Hepatocyte (in vitro differentiated cells): ENCODE measurements at regions not wholly inside any gene's neighbourhood (a gene's known extent, or its start where the extent isn't known, plus 50 kb on each side); places are given as distances from the start of the nearest gene placed in this dataset.

Experiments used
- CTCF ChIP-seq: fragments of 200-600 bp; sonication (generic); IDR thresholded peaks from 2 replicates; pipeline ENCODE4 v1.5.1; 2016; ENCODE audit warnings: antibody characterized with exemption, mild to moderate bottlenecking; ENCODE audit not compliant: poor library complexity
- EZH2 ChIP-seq: fragments of 200-600 bp; sonication (generic); IDR thresholded peaks from 2 replicates; pipeline ENCODE4 v1.6.1; 2016; ENCODE audit warnings: antibody characterized with exemption, mild to moderate bottlenecking, borderline replicate concordance
- EZH2phosphoT487 ChIP-seq: fragments of 200-600 bp; sonication (generic); IDR thresholded peaks from one replicate; pipeline ENCODE4 v1.6.1; 2018; ENCODE audit warnings: antibody characterized with exemption, mild to moderate bottlenecking, low read depth, moderate library complexity; ENCODE audit not compliant: unreplicated experiment, severe bottlenecking

- TF ChIP-seq CTCF, result no peak
- no peak for TF ChIP-seq EZH2
- no peak for TF ChIP-seq EZH2phosphoT487
Measured at GRCh38 chr3:18667552-18667951, 242.4 kb upstream of the SATB1 start.
